C4-2B (cell line): ENCODE measurements at regions not wholly inside any gene's neighbourhood (a gene's known extent, or its start where the extent isn't known, plus 50 kb on each side); places are given as distances from the start of the nearest gene placed in this dataset.

Source experiments
- CTCF ChIP-seq: fragments of 450-650 bp; conservative IDR thresholded peaks from 2 replicates; pipeline ENCODE4 v1.5.1; 2017; ENCODE audit warnings: mild to moderate bottlenecking
- ZFX ChIP-seq: fragments of 450-650 bp; IDR thresholded peaks from 2 replicates; pipeline ENCODE4 v1.6.1; 2017

- TF ChIP-seq CTCF, result no peak
- TF ChIP-seq ZFX, result no peak
Observed at GRCh38 chr6:122347751-122348150, 51.7 kb upstream of the HSF2 start.
